ENCODE measurements at regions not wholly inside any gene's neighbourhood (a gene's known extent, or its start where the extent isn't known, plus 50 kb on each side); places are given as distances from the start of the nearest gene placed in this dataset.

GRCh38 chr14:95409477-95410272, 90.0 kb upstream of the CLMN start:
- no peak for DNase-seq

DNA sequence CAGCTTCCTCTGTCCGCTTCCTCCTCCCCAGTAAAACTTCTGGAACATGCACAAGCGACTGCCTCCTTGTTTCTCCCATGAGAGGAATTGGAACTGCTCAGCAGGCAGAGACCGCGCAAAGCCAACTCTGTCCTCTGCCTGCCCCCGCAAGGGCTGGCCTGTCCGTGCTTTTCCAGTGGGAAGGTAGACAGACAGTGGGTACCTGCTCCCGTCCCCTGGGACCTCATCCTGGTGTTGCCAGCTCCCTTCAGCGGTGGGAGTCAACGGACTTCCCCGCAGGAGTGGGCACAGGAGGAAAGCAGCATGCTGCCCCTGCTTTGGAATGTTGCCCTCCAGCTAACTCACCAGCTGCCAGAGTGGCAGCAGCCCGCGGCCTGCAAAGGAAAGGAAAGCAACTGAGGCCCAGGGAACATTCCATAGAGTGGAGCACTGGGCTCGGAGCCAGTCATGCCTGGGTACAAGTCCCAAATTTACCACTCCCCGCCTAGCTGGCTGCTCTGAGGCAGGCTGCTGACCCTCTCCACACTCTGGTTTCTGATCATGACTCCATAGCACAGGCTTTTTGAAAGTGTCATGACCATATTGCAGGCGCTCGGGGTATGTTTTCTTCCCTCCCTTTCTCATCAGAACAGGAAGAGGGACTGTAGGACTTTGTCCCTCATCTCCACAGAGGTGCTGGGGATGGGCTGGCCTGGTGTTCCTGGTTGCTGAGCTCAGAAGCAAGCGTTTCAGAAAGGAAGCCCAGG, 89.2 kb upstream of the CLMN start:
- no peak for DNase-seq

- DNase-seq, result no peak
Measured at GRCh38 chr14:95407354-95407753, 87.6 kb upstream of the CLMN start.

GRCh38 chr14:95406756-95407277, 87.1 kb upstream of the CLMN start:
- no peak for DNase-seq

DNA sequence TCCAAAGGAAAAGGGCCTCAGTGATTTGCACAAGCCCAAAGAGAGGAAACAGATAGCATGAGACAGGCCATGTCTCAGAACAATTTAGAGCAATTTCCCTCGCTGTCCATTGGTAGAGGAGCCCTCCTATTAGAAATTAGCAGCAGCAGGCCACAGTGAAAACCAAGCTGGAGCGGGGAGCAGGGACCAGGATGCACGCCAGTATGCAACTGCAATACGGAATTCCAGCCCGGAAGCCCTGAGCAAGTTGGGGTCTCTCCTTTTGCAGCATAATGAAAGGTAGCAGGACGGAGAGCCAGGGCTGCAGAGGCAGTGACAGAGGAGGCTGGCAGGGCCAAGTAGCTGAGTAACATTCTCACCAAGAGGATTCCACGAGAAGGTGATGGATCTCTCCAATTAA, 84.9 kb upstream of the CLMN start:
- no peak for DNase-seq

DNA sequence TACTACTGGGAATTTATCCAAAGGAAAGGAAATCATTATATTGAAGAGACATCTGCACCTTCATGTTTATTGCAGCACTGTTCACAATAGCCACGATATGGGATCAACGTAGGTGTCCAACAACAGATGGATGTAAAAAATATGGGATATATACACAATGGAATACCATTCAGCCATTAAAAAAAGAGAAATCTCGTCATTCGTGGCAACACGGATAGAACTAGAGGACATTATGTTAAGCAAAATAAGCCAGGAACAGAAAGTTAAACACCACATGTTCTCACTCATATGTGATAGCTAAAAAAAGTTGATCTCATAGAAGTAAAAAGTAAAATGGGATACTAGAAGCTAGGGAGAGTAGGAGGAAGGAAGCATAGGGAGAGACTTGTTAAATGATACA, 82.9 kb upstream of the CLMN start:
- DNase-seq, result no peak

GRCh38 chr14:95402176-95402575, 82.5 kb upstream of the CLMN start:
- DNase-seq, result no peak

DNA sequence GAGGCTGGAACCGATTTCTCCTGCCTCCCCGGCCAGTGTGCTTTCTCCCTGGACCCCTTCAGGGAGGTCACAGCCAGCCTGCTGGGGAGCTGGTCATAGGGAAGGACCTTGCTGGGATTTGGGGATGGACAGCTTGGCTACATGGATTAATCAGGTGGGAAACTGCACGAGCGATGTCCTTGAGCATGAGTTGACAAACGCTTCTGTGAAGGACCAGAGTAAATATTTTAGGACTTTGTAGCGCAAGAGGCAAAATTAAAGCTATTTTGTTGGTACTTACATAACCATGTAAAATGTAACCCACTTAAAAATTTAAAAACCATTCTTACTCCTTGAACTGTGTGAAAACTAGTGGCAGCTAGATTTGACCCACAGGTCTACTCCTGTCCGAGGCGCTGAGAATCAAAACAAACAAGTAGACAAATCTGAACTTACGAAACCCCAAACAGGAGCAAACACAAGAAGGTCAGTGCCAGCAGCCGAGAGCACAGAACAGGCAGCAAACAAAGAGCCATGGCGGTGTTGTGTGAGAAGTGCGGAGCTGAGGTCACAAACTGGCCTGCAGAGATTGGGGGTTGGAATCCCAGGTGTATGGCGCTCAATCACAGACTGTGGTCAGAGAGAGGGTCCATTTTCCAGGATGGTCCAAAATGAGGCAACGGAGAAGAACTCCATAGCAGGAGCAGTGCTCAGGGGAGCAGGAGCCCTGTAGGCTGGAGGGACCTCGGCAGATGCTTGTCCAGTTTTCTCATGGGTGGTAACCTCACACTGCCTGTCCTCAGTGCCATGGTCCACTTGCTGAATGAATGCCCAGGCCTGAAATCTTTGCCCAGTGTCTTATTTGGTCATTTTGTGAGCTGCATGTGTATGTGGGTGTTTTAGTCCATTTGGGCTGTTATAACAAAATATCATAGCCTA, 79.2 kb upstream of the CLMN start:
- DNase-seq, result no peak

- no peak for DNase-seq
Measured at GRCh38 chr14:95397325-95397724, 77.6 kb upstream of the CLMN start.

DNA sequence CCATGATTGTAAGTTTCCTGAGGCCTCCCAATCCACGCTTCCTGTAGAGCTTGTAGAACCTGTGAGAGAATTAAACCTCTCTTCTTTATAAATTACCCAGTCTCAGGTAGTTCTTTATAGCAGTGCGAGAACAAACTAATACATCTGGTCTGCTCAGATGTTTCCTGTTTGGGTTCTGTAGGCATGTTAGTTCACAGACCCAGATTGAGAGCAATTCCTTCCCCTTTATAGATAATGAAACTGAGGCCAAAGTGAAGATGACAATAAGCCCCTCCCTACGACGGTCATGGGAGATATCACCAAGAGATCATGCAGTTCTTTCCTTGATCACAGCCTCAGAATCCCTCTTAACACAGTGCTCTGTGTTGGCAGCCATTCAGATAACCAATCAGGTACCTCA, 76.5 kb upstream of the CLMN start:
- DNase-seq, result no peak

- no peak for DNase-seq
Measured at GRCh38 chr14:95395098-95395737, 75.5 kb upstream of the CLMN start.

DNA sequence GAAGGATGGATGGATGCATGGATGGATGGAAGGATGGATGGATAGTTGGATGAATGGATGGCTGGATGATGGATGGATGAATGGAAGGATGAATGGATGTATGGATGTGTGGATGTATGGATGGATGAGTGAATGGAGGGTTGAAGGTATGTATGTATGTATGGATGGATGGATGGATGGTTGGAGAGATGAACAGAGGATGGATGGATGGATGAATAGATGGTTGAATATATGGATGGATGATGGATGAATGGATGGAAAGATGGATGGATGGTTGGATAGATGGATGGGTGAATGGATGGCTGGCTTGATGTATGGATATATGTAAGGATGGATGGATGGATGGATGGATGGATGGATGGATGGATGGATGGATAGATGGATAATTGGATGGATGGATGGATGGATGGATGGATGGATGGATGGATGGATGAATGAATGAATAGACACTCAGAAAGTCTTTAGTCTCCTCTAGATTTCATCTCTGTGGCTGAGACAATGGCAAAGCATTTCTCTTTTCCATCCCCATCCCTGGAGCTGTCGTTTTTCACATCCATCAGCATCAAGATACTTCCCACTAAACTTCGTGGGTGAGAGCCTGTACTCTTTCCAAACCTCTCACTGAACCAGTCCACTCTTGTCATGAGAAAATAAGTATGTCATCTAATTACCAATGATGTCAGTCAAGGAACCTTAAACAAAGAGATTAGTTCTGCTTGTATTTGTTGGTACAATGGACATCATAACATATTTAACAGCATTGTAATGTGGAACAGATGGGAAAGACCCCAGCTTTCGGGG, 74.8 kb upstream of the CLMN start:
- no peak for DNase-seq

DNA sequence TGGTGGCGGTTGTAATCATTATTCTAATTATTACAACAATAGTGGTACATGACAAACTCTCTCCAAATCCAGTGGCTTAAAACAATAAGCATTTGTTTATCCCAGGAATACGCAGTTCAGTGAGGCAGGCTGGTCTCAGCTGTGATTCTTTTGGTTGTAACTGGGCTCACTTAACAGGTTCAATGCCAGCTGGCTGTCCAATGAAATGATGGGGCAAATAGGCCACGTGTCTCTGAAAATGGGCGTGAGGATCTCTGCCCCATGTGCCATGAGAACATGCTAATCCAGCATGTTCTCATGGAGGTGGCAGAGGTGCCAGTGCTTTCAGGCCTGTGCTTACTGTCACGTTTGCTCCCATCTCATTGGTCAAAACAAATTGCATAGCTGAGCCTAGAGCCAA, 73.1 kb upstream of the CLMN start:
- DNase-seq, result no peak

DNA sequence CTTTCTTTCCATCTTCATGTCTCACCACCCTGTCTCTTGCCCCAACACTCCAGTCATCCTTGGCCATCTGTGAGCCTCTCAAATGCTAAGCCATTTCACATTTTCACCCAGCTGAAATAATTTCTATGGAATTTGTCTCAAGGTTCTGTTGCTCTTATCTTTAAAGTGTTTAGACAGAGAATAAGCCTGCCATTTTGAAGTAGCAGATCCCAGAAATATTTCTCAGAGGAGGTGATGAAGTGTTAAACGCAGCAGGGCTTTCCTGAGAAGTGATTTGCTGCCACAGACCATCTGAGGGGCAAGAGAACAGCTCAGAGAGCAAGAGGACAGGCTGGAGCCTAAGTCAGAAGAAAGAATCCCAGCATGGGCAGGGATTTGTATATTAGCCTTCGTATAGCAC, 71.6 kb upstream of the CLMN start:
- DNase-seq, result no peak

DNA sequence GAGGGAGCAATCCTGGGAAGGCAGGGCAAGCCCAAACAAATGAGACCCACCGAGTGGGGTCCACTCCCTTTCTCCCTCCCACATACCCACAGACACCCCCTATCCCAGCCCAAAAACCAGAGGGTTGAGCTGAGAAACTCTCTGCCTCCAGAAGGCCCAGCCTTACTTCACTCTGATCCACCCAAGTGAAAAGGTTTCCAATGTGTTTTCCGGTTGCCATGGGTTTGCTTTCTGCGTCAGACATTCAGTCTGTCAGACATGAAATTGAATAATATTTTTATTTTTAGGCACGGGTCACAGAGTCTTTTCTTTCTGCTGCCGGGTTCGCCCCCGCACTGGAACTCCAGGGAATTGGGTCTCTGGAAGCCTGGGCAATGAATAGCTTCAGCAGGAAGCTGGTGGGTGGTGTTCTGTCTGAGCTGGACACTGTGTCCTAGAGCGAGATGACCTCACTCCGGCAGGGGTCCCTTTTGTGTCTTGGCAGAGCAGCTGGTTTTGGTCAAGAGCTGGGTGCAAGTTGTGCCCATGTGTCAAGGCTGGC, 69.8 kb upstream of the CLMN start:
- no peak for DNase-seq

- no peak for DNase-seq
Measured at GRCh38 chr14:95388699-95389098, 69.0 kb upstream of the CLMN start.

DNA sequence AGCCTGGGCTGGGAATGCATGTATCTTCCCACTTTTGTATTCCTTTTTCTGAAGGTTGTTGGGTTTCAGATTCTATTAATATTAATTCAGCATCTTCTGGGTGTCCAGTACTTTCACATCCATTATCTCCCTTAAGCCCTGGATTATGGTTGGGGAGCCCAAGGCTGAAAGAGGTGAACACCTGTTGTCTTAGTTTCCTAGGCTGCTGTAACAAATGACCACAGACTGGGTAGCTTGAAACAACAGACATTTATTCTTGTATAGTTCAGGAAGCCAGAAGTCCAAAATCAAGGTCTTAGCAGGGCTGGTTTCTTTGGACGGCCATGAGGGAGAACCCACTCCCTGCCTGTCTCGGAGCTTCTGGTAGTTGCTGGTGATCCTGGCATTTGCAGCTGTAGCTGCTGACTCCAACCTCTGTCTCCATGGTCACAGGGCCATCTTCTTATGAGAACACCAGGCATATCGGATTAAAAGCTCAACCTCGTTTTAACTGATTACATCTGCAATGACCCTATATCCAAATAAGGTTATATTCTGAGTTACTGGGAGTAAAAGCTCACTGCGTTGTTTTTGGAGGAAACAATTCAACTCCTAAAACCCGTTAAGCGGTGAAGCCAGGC, 68.2 kb upstream of the CLMN start:
- DNase-seq, result no peak

DNA sequence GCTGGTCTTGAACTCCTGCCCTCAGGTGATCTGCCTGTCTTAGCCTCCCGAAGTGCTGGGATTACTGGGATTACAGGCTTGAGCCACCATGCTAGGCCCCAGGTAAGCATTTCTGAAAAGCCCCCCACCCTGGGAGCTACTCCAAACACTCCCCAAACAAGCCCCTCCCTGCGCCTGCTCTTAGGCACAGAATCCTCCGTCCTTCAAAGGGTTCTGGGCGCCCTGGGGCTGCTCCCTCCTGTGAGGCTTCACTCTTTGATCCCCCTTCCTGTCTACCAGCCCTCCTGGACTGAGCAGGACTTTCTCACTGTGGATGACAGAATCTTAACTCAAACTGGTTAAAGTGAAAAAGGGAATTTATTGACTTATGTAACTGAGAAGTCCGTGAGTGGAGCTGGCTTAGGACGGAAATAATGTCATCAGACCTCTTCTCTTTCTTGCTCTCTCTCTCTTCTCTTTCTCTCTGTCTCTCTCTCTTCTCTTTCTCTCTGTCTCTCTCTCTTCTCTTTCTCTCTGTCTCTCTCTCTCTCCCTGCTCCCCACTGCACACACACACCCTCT, 66.9 kb upstream of the CLMN start:
- no peak for DNase-seq

DNA sequence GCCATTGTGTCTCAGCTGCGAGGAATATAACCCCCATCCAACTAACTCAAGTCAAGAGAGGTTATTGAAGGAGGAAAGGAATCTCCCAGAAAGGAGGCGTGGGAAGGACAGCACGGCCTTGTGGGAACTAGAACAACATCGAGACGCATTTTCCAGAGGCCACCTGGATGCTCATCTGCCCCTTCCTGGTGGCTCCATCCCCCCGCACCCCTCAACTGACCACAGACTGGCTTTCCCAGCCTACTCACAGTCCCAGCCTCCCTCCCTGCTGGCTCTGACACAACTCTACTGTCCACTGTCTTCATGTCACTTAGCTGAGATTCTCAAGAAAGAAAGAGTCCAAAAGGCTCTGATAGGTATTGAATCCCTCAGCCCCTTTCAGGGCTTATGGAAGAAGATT, 66.0 kb upstream of the CLMN start:
- no peak for DNase-seq

GRCh38 chr14:95382747-95383146, 63.0 kb upstream of the CLMN start:
- no peak for DNase-seq

- no peak for DNase-seq
Measured at GRCh38 chr14:95381726-95382125, 62.0 kb upstream of the CLMN start.
